ENCODE measurements at regions not wholly inside any gene's neighbourhood (a gene's known extent, or its start where the extent isn't known, plus 50 kb on each side); places are given as distances from the start of the nearest gene placed in this dataset.

- no peak for TF ChIP-seq CTCF (IDR thresholded peaks at IDR 0.05 in 4 of 5, conservative IDR thresholded peaks at IDR 0.05 in 1 of 5)
- no peak for TF ChIP-seq POLR2A (IDR thresholded peaks at IDR 0.05)
These were observed 225.6 kb upstream of the VLDLR start for GRCh38 chr9:2395814-2396612.

Measured in gastrocnemius medialis (tissue), 4 donors.